SK-N-SH treated with all-trans-retinoic acid at 6 μM for 48 hours (cell line): ENCODE measurements at regions not wholly inside any gene's neighbourhood (a gene's known extent, or its start where the extent isn't known, plus 50 kb on each side); places are given as distances from the start of the nearest gene placed in this dataset.
"Not testable (repeated sequence)": the region's sequence is repeated elsewhere in the genome, so short reads cannot be mapped to it uniquely, and the experiment has no call there.

ENCODE experiments used
- ARNTL ChIP-seq: fragments of 450-650 bp; formaldehyde crosslinking; IDR thresholded peaks from 2 replicates; pipeline ENCODE4 v1.5.0; 2020; ENCODE audit warnings: low read depth, mild to moderate bottlenecking, moderate library complexity, borderline replicate concordance
- BACH2 ChIP-seq: fragments of 250-450 bp; sonication (Bioruptor Pico); IDR thresholded peaks from 2 replicates; pipeline ENCODE4 v1.9.0; 2021; ENCODE audit warnings: mild to moderate bottlenecking, borderline replicate concordance
- PPARA ChIP-seq: fragments of 250-450 bp; sonication (Bioruptor Pico); IDR thresholded peaks from 2 replicates; pipeline ENCODE4 v1.5.0; 2020; ENCODE audit warnings: mild to moderate bottlenecking, borderline replicate concordance
- RARB ChIP-seq: fragments of 250-450 bp; sonication (Bioruptor Pico); IDR thresholded peaks from 2 replicates; pipeline ENCODE4 v1.8.0; 2021; ENCODE audit warnings: mild to moderate bottlenecking, moderate library complexity
- TCF4 ChIP-seq: fragments of 250-450 bp; sonication (Bioruptor Pico); IDR thresholded peaks from 2 replicates; pipeline ENCODE4 v1.8.0; 2021; ENCODE audit warnings: mild to moderate bottlenecking, moderate library complexity, borderline replicate concordance
- TOX ChIP-seq: fragments of 250-450 bp; sonication (Bioruptor Pico); IDR thresholded peaks from 2 replicates; pipeline ENCODE4 v1.8.0; 2021; ENCODE audit warnings: mild to moderate bottlenecking, moderate library complexity, borderline replicate concordance
- ZFP30 ChIP-seq: fragments of 450-650 bp; formaldehyde crosslinking; IDR thresholded peaks from 2 replicates; pipeline ENCODE4 v1.5.0; 2022; ENCODE audit warnings: mild to moderate bottlenecking, moderate library complexity
- ZNF70 ChIP-seq: fragments of 450-650 bp; formaldehyde crosslinking; IDR thresholded peaks from 2 replicates; pipeline ENCODE4 v1.5.0; 2020; ENCODE audit warnings: mild to moderate bottlenecking, moderate library complexity
- ZNF8 ChIP-seq: fragments of 450-650 bp; formaldehyde crosslinking; IDR thresholded peaks from 2 replicates; pipeline ENCODE4 v1.5.0; 2020; ENCODE audit warnings: mild to moderate bottlenecking, moderate library complexity
- TF ChIP-seq, protein P1 (sequence below): fragments of 250-450 bp; sonication (Bioruptor Pico); IDR thresholded peaks from 2 replicates; pipeline ENCODE4 v1.8.0; 2020; ENCODE audit warnings: mild to moderate bottlenecking, moderate library complexity, borderline replicate concordance
- TF ChIP-seq, protein P2 (sequence below): fragments of 250-450 bp; sonication (Bioruptor Pico); IDR thresholded peaks from 2 replicates; pipeline ENCODE4 v1.5.0; 2020; ENCODE audit warnings: mild to moderate bottlenecking, moderate library complexity
- TF ChIP-seq, protein P3 (sequence below): fragments of 250-450 bp; sonication (Bioruptor Pico); IDR thresholded peaks from 2 replicates; pipeline ENCODE4 v1.5.1; 2020; ENCODE audit warnings: low read depth, mild to moderate bottlenecking, moderate library complexity

DNA sequence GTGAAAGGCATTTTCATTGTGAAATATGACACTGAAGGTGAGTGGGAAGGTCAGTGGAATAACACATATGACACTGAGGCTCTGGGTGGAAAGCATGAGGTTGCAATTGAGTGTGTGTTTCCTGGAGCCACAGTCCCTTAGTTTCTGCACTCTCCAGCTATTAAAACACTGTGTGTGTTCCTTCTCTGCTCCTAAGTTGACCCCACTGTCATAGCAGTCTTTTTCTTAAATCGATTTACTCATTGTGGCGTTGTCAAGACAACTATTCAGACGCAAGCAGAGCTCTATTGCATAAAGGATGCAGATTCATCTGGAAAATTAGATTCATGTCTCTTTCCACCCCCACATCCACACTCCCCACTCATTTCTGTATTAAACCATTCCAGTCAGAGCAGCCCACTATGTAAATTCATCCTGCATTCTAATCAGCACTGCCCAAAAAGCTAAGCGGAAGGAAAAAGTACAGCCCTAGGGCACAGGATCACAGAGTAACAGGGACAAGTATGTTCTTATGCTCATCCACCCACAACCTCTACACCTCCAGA, 154.2 kb upstream of the NUDT10 start:
- TF ChIP-seq, protein P1, sequence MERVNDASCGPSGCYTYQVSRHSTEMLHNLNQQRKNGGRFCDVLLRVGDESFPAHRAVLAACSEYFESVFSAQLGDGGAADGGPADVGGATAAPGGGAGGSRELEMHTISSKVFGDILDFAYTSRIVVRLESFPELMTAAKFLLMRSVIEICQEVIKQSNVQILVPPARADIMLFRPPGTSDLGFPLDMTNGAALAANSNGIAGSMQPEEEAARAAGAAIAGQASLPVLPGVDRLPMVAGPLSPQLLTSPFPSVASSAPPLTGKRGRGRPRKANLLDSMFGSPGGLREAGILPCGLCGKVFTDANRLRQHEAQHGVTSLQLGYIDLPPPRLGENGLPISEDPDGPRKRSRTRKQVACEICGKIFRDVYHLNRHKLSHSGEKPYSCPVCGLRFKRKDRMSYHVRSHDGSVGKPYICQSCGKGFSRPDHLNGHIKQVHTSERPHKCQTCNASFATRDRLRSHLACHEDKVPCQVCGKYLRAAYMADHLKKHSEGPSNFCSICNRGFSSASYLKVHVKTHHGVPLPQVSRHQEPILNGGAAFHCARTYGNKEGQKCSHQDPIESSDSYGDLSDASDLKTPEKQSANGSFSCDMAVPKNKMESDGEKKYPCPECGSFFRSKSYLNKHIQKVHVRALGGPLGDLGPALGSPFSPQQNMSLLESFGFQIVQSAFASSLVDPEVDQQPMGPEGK (CRISPR knock-in tag), result not testable (repeated sequence)
- not testable (repeated sequence) for TF ChIP-seq RARB (CRISPR knock-in tag); ZNF8 (CRISPR knock-in tag); ZFP30 (CRISPR knock-in tag); TCF4 (CRISPR knock-in tag); BACH2; TOX (CRISPR knock-in tag); ZNF70; ARNTL (CRISPR knock-in tag); PPARA (CRISPR knock-in tag)
- TF ChIP-seq, protein P2, sequence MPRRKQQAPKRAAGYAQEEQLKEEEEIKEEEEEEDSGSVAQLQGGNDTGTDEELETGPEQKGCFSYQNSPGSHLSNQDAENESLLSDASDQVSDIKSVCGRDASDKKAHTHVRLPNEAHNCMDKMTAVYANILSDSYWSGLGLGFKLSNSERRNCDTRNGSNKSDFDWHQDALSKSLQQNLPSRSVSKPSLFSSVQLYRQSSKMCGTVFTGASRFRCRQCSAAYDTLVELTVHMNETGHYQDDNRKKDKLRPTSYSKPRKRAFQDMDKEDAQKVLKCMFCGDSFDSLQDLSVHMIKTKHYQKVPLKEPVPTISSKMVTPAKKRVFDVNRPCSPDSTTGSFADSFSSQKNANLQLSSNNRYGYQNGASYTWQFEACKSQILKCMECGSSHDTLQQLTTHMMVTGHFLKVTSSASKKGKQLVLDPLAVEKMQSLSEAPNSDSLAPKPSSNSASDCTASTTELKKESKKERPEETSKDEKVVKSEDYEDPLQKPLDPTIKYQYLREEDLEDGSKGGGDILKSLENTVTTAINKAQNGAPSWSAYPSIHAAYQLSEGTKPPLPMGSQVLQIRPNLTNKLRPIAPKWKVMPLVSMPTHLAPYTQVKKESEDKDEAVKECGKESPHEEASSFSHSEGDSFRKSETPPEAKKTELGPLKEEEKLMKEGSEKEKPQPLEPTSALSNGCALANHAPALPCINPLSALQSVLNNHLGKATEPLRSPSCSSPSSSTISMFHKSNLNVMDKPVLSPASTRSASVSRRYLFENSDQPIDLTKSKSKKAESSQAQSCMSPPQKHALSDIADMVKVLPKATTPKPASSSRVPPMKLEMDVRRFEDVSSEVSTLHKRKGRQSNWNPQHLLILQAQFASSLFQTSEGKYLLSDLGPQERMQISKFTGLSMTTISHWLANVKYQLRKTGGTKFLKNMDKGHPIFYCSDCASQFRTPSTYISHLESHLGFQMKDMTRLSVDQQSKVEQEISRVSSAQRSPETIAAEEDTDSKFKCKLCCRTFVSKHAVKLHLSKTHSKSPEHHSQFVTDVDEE (CRISPR knock-in tag), result not testable (repeated sequence)
- TF ChIP-seq, protein P3, sequence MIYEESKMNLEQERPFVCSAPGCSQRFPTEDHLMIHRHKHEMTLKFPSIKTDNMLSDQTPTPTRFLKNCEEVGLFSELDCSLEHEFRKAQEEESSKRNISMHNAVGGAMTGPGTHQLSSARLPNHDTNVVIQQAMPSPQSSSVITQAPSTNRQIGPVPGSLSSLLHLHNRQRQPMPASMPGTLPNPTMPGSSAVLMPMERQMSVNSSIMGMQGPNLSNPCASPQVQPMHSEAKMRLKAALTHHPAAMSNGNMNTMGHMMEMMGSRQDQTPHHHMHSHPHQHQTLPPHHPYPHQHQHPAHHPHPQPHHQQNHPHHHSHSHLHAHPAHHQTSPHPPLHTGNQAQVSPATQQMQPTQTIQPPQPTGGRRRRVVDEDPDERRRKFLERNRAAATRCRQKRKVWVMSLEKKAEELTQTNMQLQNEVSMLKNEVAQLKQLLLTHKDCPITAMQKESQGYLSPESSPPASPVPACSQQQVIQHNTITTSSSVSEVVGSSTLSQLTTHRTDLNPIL (CRISPR knock-in tag), result not testable (repeated sequence)
